NCI-H128 (cell line): ENCODE measurements at regions not wholly inside any gene's neighbourhood (a gene's known extent, or its start where the extent isn't known, plus 50 kb on each side); places are given as distances from the start of the nearest gene placed in this dataset.
"Not testable (repeated sequence)": the region's sequence is repeated elsewhere in the genome, so short reads cannot be mapped to it uniquely, and the experiment has no call there.

ENCODE experiments used
- DNase-seq: peaks from one replicate; lab custom pipeline; 2025; ENCODE audit not compliant: unreplicated experiment; lab: John Stamatoyannopoulos, UW

DNA sequence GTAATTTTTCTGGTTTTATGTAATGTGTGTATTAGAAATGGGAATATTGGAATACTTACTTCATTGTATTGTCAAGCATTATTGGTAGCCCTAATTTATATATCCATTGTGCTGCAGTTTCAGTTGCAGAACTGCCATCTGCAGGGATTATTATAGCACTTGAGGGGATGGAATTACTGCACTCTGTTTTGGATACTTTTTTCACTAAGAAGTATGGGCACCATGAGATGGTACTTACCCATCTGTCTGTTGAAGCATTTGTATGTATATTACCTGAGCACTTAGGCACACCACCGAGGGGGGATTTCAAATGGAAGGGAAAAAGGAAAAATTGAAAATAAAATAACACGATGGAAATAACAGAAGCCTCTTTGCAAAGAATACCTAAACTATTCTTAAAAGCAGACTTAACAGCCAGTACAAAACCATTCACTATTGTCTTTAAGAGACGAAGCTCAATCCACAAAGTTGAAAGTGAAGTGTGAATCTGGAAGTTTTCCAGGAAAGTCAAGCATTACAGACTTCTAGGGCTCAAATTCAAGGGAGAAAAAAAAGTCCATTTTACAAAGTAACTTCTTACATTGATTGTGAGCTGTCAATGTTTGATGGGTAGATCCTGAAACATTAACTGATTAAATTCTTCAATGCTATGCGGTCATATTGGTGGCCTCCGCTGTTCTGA lies 318.7 kb downstream of the SOX4 start:
- no peak for DNase-seq

DNA sequence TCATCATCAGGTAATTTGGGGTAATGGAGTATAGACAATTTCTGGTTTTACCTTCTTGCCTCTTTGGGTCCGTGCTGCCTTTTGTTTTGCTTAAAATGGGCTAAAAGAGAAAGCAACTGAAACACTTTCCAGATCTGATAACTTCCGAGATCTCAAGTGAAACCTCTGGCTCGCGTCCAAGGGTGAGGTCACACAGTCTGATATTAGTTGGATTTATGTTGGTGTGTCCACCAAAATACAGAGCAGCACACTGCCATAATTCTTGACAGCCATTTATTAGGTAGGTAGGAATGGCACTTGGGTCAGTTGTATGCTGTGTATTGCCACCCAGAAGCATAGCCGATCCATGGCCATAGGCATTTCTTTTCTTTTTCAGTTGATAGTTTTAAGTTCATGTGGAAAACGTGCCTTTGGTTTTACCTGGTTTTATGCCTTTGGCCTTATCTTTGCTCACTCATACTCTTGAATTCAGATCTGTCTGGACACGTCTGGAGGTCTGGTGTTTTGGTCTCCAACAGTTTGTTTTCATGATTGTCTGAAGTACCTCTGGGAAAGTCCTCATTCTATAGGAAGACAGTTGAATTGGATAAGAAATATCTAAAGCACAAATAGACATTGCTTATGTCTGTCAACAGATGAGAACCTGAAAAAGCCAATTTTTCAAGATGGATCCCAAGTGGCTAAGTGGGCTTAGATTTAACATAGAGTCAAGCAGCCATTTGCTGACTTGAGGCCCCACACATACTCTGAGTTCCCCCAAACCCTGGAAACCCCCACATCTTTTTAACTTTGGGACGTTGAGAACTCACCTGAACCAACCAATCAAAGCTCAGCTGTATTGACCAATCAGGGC lies 320.8 kb downstream of the SOX4 start:
- no peak for DNase-seq

DNA sequence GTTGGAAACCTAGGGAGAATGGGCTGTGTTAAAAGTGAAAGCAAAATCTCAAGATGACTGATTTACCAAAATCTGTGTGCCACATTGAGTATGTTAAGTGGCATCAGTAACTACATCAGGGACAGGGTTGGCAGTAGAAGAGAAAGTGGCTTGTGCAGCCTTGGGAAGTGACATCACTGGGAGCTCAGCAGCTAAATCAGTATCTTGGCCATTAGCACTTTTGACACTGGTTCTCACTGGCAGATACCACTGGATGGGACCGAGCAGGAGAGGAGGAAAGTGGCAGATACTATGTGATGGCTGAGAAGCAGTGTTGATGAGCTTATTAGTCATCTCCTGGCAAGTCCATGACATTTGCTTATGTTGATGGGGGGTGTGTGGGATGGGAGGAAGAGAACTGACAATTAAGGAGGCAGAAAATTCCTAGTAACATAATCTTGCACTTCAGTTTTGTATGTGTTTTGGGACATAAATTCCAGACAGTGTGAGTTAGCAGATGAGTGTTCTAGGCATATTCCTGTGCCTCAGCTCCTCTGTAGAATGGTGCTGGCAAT lies 322.2 kb downstream of the SOX4 start:
- DNase-seq = no peak

DNA sequence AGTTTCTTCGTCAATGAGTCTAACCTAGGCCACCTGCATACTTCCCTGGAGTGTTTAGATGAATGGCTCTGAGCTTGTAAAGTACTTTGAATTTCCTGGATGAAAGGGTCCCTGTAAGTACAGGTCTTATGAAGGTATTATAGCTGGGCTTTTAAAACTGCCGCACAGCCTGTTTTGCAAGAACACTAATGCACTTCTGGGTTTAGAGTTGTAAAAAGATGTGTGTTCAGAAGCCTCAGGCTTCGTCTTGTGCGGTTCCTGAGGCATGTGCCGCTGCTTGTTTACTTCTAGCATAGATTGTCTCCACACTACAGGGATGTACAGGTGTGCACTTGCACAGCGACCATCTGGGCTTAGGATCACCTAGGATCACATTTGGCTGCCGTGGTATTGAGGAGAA lies 324.5 kb downstream of the SOX4 start:
- DNase-seq = no peak

DNA sequence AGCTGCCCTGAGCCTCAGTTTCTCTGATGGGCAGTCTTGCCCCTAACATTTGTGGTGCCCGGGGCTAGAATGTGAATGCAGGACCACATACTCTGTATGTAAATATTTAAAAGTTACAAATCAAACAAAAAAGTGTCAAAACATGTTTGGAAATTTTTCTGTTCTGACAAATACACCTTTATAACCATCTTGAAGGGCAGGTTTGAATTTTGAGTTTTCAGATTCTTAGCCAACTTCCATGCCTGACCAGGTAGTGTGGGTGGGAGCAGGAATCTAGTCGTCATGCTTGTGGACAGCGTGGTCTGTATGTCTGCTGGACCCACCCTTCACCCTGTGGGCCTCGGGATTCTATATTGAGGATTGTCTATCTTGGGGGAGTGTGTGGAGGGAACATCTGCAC lies 325.1 kb downstream of the SOX4 start:
- DNase-seq = no peak

DNA sequence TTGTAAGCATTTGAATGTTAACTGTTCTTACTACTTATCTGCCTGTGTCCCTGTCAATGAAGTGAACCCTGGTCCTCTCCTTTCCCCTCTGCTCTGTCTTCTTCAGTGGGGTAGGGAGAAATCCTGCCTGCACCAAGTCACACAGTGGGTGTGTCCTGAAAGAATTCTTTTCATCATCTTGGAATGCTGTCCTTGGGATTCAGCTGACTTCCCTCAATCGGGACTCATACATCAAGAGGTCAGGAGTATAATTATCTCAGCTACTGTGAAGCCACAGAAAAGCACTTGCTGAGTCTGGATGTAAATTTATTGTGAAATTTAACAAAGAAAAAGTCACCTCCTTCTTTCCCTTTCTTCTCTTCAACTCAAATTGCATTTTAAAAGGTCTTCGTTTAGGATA lies 328.5 kb downstream of the SOX4 start:
- DNase-seq = no peak

DNA sequence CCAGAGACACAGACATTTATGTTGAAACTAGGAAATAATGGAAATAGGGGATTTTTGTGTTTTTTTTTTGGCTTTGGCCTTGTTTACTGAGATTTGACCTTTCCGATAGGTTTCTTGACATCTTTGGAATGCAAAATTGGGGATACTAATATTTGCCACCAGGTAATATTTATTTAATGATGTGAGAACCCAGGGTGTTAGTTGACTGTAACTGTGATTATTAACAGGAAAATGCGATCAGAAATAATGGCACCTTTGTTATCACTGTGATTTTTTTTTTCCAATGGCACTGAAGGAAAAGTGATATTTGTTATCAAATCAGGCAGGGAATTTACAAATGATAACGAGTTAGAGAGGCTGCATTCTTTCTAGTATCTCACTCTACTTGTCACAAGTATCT lies 330.5 kb downstream of the SOX4 start:
- DNase-seq = no peak

DNA sequence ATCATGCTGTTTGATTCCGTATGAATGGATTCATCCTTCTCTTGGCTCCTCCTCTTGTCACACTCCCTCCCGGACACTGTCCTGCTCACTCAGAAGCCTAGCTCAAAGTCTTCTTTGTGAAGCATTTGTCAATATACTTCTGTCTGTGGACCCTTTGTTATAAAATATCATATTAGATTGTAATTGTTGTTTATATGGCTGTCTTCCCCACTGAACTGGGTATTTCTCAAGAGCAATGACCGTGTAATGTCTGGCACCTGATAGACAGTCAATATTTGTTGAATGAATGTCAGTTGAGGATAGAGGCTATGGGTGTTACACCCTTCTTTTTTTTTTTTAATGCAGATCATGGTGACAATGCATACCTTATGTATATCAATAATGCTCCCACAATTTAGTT lies 335.3 kb downstream of the SOX4 start:
- no peak for DNase-seq

DNA sequence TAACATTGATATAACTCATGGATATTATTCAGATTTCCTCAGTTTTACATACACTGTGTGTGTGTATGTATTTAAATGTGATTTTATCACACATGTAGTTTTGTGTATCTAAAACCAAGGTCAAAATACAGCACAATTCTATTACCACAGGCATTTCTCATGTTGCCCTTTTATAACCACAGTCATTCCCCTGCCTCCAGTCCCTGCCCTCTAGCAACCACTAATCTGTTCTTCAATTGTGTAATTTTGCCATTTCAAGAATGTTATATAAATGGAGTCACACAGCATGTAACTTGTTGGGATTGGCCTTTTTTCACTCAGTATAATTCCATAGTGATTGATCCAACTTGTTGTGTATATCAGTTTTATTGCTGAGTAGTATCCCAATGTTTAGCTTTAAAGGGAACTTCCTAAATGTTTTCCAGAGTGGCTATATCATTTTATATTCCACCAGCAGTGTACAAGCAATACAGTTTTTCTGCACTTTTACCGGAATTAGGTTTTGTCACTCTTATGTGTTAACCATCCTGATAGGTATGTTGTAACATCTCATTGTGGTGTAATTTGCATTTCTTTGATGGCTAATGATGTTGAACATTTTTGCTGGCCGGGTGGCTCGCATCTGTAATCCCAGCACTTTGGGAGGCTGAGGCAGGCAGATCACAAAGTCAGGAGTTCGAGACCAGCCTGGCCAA lies 338.2 kb downstream of the SOX4 start:
- DNase-seq = no peak

DNA sequence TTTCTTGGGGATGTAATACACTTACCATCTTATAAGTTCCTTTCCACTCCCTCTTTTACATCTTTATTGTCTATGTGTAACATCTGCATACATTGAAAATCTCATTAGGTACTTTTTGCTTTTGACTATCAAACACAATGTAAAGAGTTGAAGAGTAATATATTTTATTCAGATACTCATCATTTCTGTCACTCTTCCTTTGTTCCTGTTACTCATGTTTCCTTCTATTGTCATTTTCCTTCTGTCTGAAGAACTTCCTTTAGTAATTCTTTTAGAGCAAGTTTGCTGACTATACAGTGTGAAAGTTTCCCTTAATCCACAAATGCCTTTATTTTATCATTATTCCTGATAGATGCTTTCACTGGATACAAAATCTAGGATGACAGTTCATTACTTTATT lies 339.8 kb downstream of the SOX4 start:
- DNase-seq = no peak

DNA sequence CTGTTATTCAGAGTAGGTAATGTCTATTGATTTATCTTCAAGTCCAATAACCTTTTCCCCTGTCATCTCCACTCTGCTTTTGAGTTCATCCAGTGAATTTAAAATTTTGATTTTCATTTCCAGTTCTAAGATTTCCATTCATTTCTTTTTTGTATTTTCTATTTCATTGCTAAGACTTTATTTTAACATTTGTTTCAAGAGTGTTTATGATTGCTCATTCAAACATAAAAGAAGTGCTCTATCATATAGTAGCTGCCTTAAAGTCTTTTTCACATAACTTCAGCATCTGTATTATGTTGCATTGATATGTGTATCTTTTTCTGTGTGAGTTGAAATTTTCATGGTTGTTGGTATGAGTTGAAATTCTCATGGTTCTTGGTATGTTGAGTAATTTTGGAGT lies 341.6 kb downstream of the SOX4 start:
- no peak for DNase-seq

DNA sequence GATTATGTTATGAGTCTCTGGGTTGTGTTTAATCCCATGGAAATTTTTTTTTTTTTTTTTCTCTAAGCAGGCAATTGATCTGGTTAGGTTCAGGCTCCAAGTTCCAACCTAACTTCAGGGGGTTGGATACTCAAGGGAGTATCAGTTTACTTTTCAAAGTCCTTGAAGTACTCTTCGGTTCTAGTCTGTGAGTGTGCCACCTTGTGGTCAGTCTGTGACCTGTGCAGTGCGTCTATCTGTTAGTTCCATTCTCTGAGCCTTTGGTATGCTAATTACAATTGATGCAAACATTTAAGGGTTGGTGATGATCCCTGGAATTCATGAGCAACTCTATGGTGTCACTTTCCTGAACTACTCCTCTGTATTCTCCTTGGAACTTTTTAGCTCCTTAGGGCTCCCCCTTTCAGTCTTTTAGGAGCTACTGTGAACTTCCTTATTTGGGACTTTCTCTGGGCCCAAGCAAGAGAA lies 342.0 kb downstream of the SOX4 start:
- no peak for DNase-seq

DNA sequence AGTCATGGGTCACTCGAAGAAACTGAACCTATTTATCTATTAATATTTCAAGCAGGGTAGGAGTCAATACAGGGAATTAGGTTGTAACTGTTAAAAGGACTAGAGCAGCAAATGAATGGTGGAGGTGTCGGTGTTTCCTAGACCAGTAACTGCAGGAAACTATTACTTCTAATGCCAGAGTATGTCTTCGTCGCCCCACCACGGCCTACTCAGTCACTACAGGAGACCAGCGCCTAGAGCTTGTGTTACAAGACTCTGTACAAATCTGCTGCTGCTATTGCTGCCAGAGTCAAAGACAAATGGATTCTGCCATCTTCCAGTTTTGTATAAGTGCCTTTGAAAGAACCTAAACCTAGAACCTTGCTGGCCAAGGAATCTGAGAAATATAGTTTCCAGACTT lies 343.9 kb downstream of the SOX4 start:
- no peak for DNase-seq

DNA sequence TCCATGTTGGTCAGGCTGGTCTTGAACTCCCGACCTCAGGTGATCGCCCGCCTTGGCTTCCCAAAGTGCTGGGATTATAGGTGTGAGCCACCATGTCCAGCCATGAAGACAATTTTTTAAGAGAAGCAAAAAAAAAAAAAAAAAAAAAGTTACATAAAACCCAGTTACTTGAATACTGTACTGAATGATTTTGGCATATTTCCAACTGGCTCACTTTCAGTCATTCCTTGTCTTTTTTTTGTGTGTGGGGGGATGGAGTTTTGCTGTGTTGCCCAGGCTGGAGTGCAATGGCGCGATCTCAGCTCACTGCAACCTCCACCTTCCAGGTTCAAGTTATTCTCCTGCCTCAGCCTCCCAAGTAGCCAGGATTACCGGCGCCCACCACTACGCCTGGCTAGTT lies 345.5 kb downstream of the SOX4 start:
- not testable (repeated sequence) for DNase-seq

DNA sequence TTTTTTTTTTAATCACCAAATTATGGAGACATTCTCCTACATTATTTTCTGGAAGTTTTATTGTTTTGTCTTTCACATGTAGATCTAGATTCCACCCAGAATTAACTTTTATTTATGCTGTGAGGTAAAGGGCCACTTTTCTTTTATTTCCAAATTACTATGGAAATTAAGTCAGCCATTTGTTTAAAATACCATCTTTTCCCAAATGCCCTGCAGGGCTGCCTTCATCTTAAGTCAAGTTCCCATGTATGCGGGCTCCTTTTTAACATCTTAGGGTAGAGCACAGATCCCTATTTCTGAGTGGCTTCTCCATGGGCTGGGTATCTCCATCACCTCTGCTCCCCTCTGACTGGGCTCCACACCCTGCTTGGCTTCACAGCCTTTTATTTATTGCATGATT lies 348.4 kb downstream of the SOX4 start:
- no peak for DNase-seq

DNA sequence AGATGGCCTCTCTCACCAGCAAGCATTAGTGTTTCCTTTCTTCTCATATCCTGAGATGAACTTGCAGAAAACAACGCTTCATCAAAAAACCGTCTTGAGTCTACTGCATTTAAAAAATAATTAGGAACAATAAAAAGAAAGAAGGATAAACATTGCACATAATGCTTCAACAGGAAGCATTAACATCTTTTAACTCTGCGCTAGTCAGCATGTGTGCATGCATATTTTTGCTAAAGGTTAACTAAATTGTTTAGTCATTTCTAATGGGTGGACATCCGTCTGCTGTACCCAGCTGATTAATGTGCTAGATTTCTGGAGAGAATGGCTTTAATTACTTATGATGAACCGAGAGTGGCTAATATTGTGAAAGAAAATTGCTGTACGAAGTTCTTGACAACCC lies 349.3 kb downstream of the SOX4 start:
- no peak for DNase-seq

DNA sequence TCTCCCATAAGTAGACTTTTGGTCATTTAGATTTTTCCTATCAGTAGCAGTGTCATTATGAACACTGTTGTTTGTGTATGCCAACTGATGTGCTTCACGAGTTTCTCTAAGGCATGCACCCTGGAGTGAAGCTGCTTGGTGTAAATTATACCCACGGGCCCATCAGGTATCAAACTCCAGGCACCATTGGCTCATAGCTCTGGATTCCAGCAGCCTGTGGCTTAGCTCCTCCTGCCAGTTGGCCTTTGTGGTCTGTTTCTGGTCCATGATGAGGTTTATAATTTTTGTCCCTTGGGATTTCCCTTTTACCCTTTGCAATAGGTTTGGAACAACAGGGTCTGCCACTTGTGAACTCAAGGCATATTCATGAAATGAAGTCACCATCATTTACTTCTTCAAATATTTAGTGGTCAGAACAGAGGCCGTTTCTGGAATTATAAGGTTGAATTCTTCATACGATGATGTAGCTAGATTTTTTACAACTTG lies 350.5 kb downstream of the PRL start:
- no peak for DNase-seq

DNA sequence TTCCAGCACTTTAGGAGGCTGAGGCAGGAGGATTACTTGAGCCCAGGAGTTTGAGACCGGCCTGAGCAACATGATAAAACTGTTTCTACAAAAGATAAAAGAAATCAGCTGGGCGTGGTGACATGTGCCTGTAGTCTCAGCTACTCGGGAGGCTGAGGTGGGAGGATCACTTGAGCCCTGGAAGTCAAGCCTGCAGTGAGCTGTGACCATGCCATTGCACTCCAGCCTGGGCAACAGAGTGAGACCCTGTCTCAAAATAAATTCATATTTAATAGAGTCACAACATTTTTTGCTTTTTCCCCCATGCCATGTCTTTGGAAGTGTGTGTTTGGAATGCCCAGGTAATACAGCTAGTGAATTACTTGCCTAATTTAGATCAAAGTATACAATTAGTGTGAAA lies 349.6 kb downstream of the PRL start:
- not testable (repeated sequence) for DNase-seq

DNA sequence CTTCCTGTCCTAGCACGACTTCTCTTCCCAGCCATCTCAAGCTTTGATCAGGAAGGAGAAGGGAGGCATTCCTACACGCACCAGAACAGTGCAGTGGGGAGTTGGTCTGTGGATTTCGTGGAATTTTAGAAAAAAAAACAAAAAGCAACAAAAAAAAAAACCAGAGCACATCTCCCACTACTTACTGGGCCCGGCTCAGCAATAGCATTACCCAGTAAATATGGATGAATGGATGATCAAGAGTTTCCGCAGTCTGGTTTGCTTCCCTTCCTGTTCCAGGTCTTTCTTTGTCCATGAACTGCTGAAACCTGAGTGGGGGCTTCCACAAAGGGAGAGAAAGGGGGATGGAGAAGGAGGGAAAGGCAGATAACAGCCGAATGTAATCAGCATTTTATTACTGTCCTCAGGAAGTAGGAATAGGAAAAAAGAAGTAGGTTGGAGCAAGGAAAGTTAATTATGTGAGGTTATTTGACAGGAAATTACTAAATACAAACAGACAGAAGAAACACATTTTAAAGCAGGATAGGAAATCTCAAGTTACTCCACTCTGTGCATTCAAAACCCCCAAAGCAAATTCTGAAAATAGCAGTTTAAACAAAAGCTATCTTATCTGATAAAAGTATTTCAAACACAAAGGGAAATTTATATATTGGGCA lies 349.0 kb downstream of the PRL start:
- no peak for DNase-seq

DNA sequence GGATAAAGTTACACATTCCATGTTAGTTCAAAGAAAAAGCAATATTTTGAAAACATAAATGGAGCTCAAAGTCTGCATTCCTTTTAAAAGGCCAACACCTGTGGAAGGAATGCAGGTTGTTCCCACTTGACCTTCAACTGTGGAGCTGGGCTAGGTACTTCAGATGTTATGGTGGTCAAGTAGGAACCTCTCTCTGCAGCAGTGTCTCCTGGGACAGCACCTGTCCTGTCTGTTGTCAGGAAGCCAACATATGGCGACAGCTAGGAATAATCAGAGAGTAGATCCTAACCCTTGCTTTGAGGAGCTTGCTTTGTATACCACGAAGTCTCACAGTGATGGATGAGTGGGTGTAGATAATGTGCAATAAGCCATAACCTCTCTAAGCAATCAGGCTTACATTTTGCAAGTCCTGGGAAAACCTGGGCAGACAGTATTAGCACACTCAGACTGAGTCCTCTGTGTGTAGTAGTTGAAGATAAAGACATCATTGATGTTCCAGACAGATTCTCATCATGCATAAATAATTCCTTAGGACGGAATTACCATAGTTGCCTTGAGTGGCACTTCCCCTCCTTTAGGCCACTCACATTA lies 347.5 kb downstream of the PRL start:
- DNase-seq = no peak

DNA sequence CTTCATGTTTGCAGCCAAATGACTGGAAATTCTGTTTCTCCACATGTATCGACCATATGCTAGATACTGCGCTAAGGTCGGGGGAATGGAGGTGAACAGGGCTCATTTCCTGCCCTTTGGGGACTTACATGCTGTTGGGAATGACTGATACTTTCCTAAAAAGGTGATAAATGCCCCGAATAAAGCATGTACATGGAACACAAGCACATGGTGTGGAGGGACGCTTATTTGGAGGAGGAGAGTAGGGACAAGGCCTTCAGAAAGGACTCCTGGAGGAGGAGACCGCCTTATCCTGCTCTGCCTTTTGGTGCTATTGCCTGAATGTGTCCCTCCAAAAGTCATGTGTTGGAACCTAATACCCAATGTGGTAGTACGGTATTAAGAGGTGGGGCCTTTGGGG lies 344.5 kb downstream of the PRL start:
- no peak for DNase-seq
